Pulmonary artery endothelial cell (primary cell): ENCODE measurements at regions not wholly inside any gene's neighbourhood (a gene's known extent, or its start where the extent isn't known, plus 50 kb on each side); places are given as distances from the start of the nearest gene placed in this dataset.

ENCODE experiments used
- DNase-seq: peaks from one replicate; pipeline ENCODE4 v3.0.0-alpha.2; 2011; ENCODE audit warnings: low read depth, low spot score

DNA sequence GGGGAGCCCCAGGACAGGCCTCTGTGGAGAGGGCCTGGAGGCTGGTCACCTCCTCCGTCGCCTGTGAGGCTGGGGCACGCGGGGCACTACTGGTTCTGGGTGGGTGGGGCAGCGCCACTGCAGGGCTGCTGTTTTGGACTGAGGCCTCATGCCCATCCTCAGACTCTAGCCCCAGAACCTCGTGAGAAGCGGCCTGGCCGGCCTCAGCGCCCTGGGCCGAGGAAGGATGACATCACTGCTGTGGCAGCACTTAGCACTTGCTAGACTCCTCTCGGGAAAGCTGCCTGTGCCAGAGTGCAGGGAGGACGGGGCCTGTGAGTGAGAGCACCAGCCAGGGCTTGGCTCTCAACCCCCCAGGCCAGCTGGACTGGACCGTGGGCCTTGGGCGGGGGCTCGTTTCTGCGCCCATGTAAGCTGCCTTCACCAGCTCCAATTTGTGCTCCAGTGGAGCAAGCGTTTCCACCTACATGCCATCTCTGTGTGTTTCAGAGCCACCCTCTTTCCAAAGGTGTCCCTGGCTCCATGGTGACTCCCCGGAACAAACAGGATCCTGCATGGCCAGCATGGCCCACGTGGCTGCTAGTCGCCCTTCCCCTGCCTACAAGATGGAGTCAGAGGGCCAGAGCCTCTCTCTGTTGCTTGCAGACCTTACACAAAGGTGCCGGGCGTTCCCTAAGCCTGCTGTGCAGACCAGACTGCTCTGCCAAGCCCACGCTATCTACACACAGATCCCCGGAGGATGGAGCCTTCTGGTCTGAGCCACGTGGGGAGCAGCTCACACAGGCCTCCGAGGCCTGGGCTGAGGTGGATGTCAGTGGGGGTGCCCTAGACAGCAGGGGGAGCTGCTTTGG is 102.9 kb downstream of the CTTN start:
- DNase-seq: no peak

DNA sequence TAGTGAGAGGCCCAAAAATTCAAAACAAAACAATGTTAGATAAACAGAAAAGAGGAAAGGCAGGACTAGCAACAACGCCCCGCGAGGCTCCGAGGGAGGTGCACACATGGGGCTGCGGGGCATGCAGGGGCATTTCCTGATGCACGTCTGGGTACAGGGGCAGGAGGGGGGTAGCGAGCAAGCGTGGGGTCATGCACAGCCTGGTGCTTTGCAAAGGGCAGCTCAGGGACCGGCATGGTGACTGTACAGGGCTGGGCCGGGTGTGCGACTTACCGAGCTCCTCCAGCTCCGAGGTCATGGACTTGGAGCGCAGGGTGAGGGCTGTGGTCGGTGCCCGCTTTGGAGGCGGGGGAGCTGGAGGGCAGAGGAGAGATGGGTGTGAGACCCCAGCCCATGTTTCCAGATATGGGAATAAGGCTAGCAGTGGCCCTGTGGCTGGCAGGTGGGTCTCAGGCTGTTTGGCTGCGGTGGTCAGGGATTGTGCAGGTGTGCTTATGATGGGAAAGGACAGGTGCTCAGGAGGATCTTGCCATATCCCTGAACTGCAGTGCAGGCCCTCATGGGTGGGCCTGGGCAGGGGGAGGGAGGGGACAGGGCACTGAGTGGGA is 103.7 kb downstream of the CTTN start:
- no peak for DNase-seq

- no peak for DNase-seq
Measured at GRCh38 chr11:70502677-70503467, 104.5 kb downstream of the CTTN start.

DNA sequence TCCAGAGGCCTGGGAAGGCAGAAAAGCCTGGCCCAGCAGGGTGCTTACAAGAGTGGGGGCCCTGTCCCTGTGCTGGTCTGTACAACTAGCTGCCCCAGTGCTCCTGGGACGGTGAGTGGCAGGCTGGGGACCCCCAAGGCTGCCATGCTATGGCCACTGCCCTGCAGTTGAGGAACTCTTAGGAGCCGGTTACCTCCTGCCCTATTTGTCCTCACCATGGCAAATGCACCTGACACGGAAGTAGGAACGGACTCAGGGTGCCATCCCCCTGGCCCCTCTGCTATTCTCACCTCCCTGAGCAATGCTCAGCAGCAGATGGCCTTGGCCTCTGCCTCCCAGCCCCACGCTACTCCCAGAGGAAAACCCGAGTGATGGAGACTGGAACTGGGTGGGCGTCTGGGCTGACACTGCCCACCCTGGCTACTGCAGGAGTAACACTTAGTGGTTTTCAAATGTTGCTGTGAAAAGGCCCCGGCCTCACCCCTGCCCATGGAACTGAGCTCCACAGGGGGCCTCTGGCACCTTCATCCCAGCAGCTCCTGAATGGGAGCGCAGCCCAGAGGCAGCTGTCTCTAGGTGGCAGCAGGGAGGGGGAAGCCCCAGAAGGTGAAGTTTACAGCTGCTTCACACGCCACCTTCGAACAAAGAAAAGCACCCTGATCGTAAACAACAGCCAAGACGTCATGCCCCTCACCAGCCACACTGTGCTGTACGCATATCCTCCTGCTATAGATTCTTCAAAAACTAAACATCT is 105.3 kb downstream of the CTTN start:
- DNase-seq: no peak

GRCh38 chr11:70504246-70505020 is 106.1 kb downstream of the CTTN start:
- DNase-seq: no peak

- DNase-seq: no peak
Measured at GRCh38 chr11:70505331-70505731, 107.0 kb downstream of the CTTN start.

DNA sequence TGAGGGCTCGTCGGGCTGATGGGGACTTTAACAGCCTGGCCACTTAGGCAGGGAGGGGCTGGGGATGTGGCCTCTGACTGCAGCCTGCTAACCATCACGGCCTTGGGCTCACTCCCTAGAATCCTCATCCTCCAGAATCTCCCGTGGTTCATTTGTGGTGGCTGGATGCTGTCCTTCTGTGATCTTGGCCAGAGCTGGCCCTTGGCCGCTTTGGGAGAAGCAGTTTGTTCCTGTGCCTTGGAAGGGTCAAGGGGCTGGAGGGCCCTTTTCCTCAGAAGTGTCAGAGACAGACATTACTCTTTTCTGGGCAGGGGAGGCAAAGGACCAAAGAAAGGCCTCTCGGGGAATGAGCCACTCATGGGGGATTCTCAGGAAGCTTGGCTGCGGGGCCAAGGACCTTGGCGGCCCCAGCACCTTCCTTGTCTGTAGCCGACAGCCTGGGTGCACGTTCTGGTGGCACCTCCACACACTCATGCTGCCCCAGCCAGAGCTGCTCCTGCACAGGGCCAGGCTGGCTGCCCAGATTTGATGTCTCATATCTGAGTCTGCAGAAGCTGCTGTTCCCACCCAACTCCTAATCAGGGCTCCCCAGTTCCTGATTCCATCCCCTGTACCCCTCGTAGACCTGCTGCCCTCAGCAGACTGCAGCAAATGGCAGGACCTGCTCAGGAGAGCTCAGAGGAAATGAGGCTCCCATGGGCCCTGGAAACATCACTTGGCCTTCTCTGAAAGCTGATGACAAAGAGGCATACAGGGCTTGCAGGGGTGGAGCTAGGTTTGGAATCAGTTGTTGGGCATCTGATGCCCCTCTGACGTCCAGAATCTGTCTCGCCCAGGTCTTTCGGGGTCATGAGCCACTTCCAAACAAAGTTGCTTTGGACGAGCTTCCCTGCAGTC is 107.7 kb downstream of the CTTN start:
- no peak for DNase-seq

GRCh38 chr11:70506658-70506970 is 108.3 kb downstream of the CTTN start:
- no peak for DNase-seq

DNA sequence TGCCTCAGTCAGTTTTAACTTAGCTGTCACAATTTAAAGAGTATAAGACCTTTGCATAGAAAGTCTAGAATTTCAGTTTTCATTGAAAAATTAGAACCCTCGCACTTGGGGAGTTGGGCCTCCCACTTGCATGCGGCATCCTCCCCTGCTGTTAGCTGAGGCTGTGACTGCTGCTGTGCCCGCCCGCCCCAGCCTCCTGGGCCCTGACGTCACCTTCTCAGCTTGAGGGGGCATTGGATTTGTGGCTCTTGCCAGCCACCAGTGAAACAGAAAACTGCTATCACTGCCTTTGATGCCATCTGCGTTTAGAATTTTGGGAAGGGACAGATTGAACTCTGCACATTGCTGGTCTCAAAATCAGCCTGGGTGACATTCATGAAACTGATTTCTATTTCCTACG is 108.7 kb downstream of the CTTN start:
- DNase-seq: no peak

DNA sequence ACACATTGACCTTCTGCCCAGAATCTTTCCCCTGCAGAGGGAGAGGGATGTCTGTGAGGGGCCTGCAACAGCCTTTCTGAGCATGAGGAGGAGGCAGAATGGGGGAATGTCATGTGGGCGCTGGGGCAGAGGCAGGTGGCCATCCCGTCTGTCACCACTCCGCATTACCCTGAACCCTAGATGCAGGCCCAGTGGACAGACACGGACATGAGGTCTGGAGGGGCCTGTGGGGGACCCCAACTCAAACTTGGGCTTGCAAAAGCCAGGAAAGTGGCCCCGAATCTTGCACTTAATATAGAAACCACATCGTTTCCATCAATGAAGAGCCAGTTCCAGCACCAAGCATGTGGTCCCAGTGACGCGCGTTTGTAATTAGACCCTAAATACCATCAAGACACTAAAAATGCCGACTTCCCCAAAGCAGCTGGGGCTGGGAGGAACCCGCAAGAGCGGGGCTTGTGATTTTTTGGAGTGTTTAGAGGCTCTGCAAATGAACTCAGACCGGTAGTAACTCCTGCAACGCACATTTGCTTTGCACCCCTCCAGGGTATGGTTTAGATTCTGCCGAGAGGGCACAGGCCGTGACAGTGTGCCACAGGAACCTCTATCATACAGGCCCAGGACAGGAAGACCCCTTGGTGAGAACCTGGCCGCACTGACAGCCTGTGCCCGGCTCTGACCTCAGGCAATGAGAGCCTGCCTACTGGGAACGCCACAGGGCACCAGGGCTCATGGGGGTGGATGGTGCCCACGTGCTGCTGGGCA is 109.3 kb downstream of the CTTN start:
- no peak for DNase-seq

DNA sequence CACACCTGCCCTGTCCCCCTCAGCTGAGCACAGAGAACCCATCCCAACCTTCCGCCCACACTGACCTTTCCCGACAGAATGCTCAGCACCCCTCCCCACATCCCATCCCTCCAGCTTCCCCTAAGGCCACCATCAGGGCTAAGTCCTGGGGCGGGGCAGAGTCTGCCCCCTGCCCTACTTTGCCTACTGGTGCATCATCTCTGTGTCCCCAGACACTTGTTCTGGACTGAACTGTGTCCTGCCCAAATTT is 109.8 kb downstream of the CTTN start:
- no peak for DNase-seq

GRCh38 chr11:70509476-70509875 is 111.1 kb downstream of the CTTN start:
- no peak for DNase-seq

- DNase-seq: no peak
Measured at GRCh38 chr11:70510106-70510505, 111.8 kb downstream of the CTTN start.

DNA sequence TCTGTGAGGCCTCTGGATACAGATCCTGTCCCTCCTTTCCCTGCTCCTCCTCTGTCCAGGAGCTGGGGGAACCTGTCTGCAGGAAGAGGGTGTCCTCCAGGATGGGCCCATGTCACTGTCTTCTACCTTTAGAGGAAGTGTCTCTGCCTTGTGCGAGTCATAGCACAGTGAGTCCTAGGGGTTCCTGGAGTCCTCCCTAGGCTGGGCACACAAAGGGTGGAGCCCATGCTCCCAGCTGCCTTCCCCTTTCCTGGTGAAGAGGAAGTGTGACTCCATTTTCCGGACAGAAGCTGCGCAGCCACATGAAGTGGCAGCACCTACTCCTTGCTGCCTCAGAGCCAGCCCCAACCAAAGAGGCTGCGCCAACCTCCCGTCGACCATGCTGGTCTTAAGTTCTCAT is 112.2 kb downstream of the CTTN start:
- no peak for DNase-seq

DNA sequence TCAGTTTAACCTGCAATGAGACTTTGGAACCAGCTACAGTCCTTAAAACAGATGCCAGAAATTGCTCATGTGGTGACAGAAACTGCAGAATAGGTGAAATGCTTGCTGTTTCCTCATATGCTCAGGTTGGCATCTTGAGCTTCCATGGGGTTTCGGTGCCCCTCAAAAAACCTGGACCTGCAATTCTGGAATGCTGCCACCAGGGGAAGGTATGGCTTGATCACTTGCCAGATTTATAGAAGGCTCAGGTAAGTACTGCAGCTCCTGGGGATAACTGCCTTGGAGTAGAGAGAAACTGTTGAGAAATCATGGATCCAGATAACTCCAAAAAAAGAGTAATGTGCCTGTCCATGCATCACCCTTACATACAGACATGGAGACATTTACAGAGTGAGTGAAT is 113.0 kb downstream of the CTTN start:
- no peak for DNase-seq

GRCh38 chr11:70512716-70513115 is 114.4 kb downstream of the CTTN start:
- DNase-seq: no peak

GRCh38 chr11:70517203-70517602 is 118.9 kb downstream of the CTTN start:
- no peak for DNase-seq

DNA sequence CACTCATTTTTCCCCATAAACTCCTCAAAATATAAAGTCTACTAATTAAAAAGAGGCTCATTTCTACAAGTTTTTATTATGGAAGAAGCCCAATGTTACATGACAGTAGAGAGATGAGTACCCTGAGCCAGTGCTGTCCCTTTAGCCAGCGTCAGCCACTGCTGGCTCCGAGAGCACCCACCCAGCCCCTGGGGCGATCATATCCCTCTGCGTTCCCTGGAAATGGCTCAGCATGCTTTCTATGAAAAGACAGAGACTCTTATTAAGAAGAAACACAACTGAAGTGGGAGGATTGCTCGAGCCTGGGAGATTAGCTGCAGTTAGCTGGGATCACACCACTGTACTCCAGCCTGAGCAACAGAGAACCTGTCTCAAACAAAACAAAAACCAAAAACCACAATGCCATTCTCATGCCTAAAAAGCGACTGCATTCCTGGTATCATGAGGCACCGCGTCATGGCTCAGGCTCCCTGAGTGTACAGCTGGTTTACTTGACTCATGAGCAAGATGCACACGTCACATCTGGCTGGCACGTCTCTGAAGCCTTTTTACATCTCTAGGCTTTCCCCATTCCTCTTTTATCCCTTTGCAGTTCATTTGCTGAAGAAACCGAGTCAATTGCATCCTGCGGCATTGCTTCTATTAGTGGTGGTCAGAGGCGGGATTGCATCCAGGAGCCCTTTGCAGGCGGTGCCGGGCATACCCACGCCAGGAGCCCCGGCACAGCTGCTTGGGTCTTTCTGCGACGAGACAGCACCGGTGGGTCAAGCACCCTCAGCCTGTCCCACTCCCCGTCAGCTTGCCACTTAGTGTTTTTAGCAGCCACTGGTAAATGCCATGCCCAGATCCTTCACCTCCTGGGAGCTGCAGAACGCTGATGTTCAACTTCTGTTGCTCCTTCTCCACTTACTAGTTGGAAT is 119.9 kb downstream of the CTTN start:
- no peak for DNase-seq
